NOMO-1 treated with dmso at 0.1 percent for 144 hours (cell line): ENCODE measurements at regions not wholly inside any gene's neighbourhood (a gene's known extent, or its start where the extent isn't known, plus 50 kb on each side); places are given as distances from the start of the nearest gene placed in this dataset.
"Not testable (repeated sequence)": the region's sequence is repeated elsewhere in the genome, so short reads cannot be mapped to it uniquely, and the experiment has no call there.

Source experiments
- DNase-seq: peaks from one replicate; lab custom pipeline; 2025; ENCODE audit not compliant: unreplicated experiment; lab: John Stamatoyannopoulos, UW

- peak; percentile 10 for DNase-seq
Observed at GRCh38 chr4:101730291-101731117, 60.0 kb upstream of the BANK1 start.

GRCh38 chr4:101727238-101727637 is 63.3 kb upstream of the BANK1 start:
- DNase-seq = no peak

GRCh38 chr4:101724093-101724492 is 66.4 kb upstream of the BANK1 start:
- no peak for DNase-seq

GRCh38 chr4:101718810-101719209 is 71.7 kb upstream of the BANK1 start:
- DNase-seq = no peak

GRCh38 chr4:101711590-101712260 is 78.8 kb upstream of the BANK1 start:
- no peak for DNase-seq

- DNase-seq = peak; percentile 1
Observed at GRCh38 chr4:101710806-101711205, 79.7 kb upstream of the BANK1 start.

GRCh38 chr4:101708293-101709039 is 82.1 kb upstream of the BANK1 start:
- DNase-seq = no peak

GRCh38 chr4:101707596-101707995 is 82.9 kb upstream of the BANK1 start:
- no peak for DNase-seq

GRCh38 chr4:101706535-101707057 is 83.9 kb upstream of the BANK1 start:
- no peak for DNase-seq

- no peak for DNase-seq
Observed at GRCh38 chr4:101701551-101701950, 89.0 kb upstream of the BANK1 start.

GRCh38 chr4:101699441-101700124 is 90.9 kb upstream of the BANK1 start:
- no peak for DNase-seq

GRCh38 chr4:101697266-101697665 is 93.3 kb upstream of the BANK1 start:
- no peak for DNase-seq

- no peak for DNase-seq
Observed at GRCh38 chr4:101696276-101697010, 94.1 kb upstream of the BANK1 start.

GRCh38 chr4:101695176-101695575 is 95.4 kb upstream of the BANK1 start:
- DNase-seq = no peak

GRCh38 chr4:101694403-101694802 is 96.1 kb upstream of the BANK1 start:
- DNase-seq = not testable (repeated sequence)

- no peak for DNase-seq
Observed at GRCh38 chr4:101693842-101694398, 96.6 kb upstream of the BANK1 start.

- no peak for DNase-seq
Observed at GRCh38 chr4:101689220-101689619, 101.3 kb upstream of the BANK1 start.

- no peak for DNase-seq
Observed at GRCh38 chr4:101685126-101685525, 105.4 kb upstream of the BANK1 start.

- no peak for DNase-seq
Observed at GRCh38 chr4:101682946-101683345, 107.6 kb upstream of the BANK1 start.

- no peak for DNase-seq
Observed at GRCh38 chr4:101678180-101678579, 112.3 kb upstream of the BANK1 start.
